Large intestine (tissue), 3 donors: ENCODE measurements at regions not wholly inside any gene's neighbourhood (a gene's known extent, or its start where the extent isn't known, plus 50 kb on each side); places are given as distances from the start of the nearest gene placed in this dataset.
"Not testable (repeated sequence)": the region's sequence is repeated elsewhere in the genome, so short reads cannot be mapped to it uniquely, and the experiment has no call there.

Experiments used
- DNase-seq, 2 donors: peaks; one replicate each; pipeline versions ENCODE4 v3.0.0 to v3.0.0-alpha.2; 2013
- H3K27ac ChIP-seq: one replicate; pipeline ENCODE4 v1.5.1; 2013; ENCODE audit warnings: low read length
- H3K27me3 ChIP-seq: 2 replicates; pipeline ENCODE4 v1.6.1; 2013; ENCODE audit warnings: low read length; ENCODE audit not compliant: control insufficient read depth, insufficient read depth
- H3K36me3 ChIP-seq: 2 replicates; pipeline ENCODE4 v1.6.1; 2013; ENCODE audit warnings: low read length; ENCODE audit not compliant: control insufficient read depth, insufficient read depth
- H3K4me1 ChIP-seq: one replicate; pipeline ENCODE4 v1.6.1; 2013; ENCODE audit warnings: low read length; ENCODE audit not compliant: control insufficient read depth, insufficient read depth
- H3K4me3 ChIP-seq: one replicate; pipeline ENCODE4 v1.5.1; 2013; ENCODE audit warnings: low read length
- H3K9me3 ChIP-seq: one replicate; pipeline ENCODE4 v1.6.1; 2013; ENCODE audit warnings: mild to moderate bottlenecking, low read depth, low read length, moderate library complexity; ENCODE audit not compliant: control insufficient read depth
- WGBS: methylation state at CpG from one replicate; pipeline ENCODE4 v1.1.5; 2013; ENCODE audit warnings: low lambda C conversion rate; ENCODE audit not compliant: insufficient coverage; 5-methylcytosine and 5-hydroxymethylcytosine counted together

GRCh38 chr1:209198961-209199750 is 384.4 kb upstream of the CAMK1G start:
- Histone ChIP-seq H3K4me1 (no peaks in the 10 kb centered on the region), H3K4me3 (no peak overlapping the region), H3K27ac (no peak overlapping the region), H3K36me3 (no peaks in the 10 kb centered on the region), H3K9me3 (peaks cover 19% of the 10 kb centered on the region), H3K27me3 (no peaks in the 10 kb centered on the region)
- WGBS: 50% methylated on average over 2 of the region's 12 CpGs
- DNase-seq: peak in 1 of 2 donors; percentile 30

DNA sequence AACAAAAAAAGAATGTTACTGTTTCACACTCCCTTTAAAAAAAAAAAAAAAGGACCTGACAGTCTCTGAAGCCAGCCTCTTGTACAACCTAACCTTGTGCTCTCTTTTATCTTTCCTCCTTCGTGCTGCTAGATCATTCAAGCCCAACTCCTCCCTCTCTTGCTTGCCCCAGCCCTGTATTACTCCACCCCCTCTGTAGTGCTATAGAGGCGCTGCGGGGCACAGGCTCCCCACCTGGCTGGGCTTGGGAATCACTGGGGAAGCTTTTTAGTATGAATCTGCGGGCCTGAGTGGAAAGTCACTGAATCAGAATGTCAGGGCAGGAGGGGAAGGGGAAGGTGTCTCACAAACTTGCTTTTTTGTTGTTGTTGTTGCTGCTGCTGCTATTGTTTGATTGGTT is 383.7 kb upstream of the CAMK1G start:
- Histone ChIP-seq H3K4me3 (no peak overlapping the region), H3K9me3 (peaks cover 12% of the 10 kb centered on the region), H3K27ac (no peak overlapping the region), H3K27me3 (no peaks in the 10 kb centered on the region), H3K36me3 (no peaks in the 10 kb centered on the region), H3K4me1 (no peaks in the 10 kb centered on the region)
- DNase-seq: peak in 1 of 2 donors; percentile 16
- no CpG with 5 or more reads among the region's 4 CpGs for WGBS

DNA sequence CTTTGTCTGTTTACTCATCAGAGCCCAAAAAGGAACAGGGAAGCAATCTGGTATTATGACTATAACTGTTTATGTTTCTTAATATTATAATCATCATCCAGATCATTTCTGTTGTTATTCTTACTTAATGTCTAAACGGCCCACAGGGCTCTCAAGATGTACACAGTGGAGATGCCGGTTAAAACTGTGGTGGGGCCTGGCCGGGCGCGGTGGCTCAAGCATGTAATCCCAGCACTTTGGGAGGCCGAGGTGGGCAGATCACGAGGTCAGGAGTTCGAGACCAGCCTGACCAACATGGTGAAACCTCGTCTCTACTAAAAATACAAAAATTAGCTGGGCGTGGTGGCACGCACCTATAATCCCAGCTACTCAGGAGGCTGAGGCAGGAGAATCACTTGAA is 381.2 kb upstream of the CAMK1G start:
- H3K27ac ChIP-seq, H3K36me3 ChIP-seq, H3K27me3 ChIP-seq, DNase-seq, H3K9me3 ChIP-seq, H3K4me3 ChIP-seq, H3K4me1 ChIP-seq: not testable (repeated sequence)
- WGBS: 60% methylated on average over 1 of the region's 11 CpGs

GRCh38 chr1:209202830-209203532 is 380.5 kb upstream of the CAMK1G start:
- Histone ChIP-seq H3K4me1 (peaks cover 1% of the 10 kb centered on the region), H3K36me3 (no peaks in the 10 kb centered on the region), H3K27ac (no peak overlapping the region), H3K27me3 (peaks cover 12% of the 10 kb centered on the region), H3K4me3 (no peak overlapping the region), H3K9me3 (no peaks in the 10 kb centered on the region)
- WGBS: no CpG with 5 or more reads among the region's 4 CpGs
- peak; percentile 28 to 46 for DNase-seq

DNA sequence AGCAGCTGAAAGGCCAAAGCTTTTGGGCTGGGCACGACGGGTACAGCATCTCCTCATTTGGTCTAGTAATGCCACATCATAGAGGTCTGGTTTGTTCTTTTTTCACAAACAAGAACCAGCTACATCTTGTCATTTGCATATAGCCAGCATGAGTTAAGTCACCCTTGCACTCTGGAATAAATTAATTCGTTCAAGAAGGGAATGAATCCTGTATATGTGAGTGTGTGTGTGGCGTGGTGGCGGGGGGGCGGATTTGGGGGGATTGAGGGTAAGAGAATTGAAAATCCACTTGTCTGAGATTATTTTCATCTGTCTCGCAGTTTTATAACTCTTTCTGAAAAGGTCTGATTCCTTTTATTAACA is 380.0 kb upstream of the CAMK1G start:
- Histone ChIP-seq H3K27me3 (peaks cover 17% of the 10 kb centered on the region), H3K36me3 (no peaks in the 10 kb centered on the region), H3K27ac (no peak overlapping the region), H3K4me1 (peaks cover 4% of the 10 kb centered on the region), H3K9me3 (no peaks in the 10 kb centered on the region), H3K4me3 (no peak overlapping the region)
- WGBS: no CpG with 5 or more reads among the region's 7 CpGs
- no peak for DNase-seq

DNA sequence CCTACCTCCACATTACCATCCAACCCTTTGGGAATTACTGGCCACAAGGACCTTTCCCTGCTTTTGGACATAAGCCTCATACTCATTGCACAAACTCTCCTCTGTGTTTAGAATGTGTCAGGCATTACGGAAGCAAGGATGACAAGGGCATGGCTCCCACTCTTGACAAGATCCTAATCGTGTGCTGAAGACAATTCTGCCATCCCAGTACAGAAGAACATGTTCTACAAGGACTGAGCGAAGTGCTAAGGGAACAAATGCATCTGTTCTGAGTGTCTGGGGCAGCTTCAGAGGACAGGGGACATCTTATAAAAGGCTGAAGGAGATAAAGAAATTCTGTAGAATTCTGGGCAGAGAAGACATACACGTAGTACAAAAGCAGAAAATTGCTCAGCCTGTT is 378.5 kb upstream of the CAMK1G start:
- H3K9me3 ChIP-seq: no peaks in the 10 kb centered on the region
- H3K27ac ChIP-seq: no peak overlapping the region
- H3K4me3 ChIP-seq: no peak overlapping the region
- 69% methylated on average over 3 of the region's 4 CpGs for WGBS
- no peak for DNase-seq
- H3K27me3 ChIP-seq: peaks cover 30% of the 10 kb centered on the region
- H3K4me1 ChIP-seq: peaks cover 4% of the 10 kb centered on the region
- H3K36me3 ChIP-seq: no peaks in the 10 kb centered on the region

GRCh38 chr1:209207126-209207700 is 376.3 kb upstream of the CAMK1G start:
- H3K27me3 ChIP-seq: peaks cover 48% of the 10 kb centered on the region
- DNase-seq: no peak

GRCh38 chr1:209207701-209208286 is 375.7 kb upstream of the CAMK1G start:
- Histone ChIP-seq H3K27ac (no peak overlapping the region), H3K27me3 (peaks cover 51% of the 10 kb centered on the region), H3K36me3 (no peaks in the 10 kb centered on the region), H3K4me3 (peak overlapping the region; percentile 4), H3K9me3 (no peaks in the 10 kb centered on the region), H3K4me1 (peaks cover 4% of the 10 kb centered on the region)
- WGBS: no CpG with 5 or more reads among the region's 31 CpGs
- peak; percentile 56 to 57 for DNase-seq

More at GRCh38 chr1:209207126-209207700, 376.3 kb upstream of the CAMK1G start:
- no peak overlapping the region for H3K27ac ChIP-seq
- no CpG with 5 or more reads among the region's 11 CpGs for WGBS
- H3K4me3 ChIP-seq: peak overlapping the region; percentile 4
- no peaks in the 10 kb centered on the region for H3K9me3 ChIP-seq
- H3K4me1 ChIP-seq: peaks cover 4% of the 10 kb centered on the region
- H3K36me3 ChIP-seq: no peaks in the 10 kb centered on the region

- no CpG with 5 or more reads among the region's 1 CpG for WGBS
- DNase-seq: no peak
- H3K4me3 ChIP-seq: no peak overlapping the region
- no peaks in the 10 kb centered on the region for H3K9me3 ChIP-seq
- no peak overlapping the region for H3K27ac ChIP-seq
- peaks cover 51% of the 10 kb centered on the region for H3K27me3 ChIP-seq
- peaks cover 4% of the 10 kb centered on the region for H3K4me1 ChIP-seq
- no peaks in the 10 kb centered on the region for H3K36me3 ChIP-seq
Observed at GRCh38 chr1:209208648-209209047, 374.9 kb upstream of the CAMK1G start.

DNA sequence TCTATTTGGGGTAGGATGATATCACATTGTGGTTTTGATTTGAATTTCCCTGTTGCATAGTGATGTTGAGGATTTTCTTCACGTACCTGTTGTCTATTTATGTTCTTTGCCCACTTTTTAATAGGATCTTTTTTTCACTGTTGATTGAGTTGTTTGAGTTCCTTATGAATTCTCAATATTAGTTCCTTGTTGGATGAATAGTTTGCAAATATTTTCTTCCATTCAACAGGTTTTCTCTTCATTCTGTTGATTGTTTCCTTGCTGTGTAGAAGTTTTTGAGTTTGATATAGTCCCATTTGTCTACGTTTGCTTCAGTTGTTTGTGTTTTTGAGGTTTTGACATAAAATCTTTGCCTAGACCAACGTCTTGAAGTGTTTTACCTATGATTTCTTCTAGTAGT is 369.5 kb upstream of the CAMK1G start:
- H3K27me3 ChIP-seq: peaks cover 31% of the 10 kb centered on the region
- WGBS: 73% methylated on average over 2 of the region's 3 CpGs
- H3K36me3 ChIP-seq: no peaks in the 10 kb centered on the region
- no peak overlapping the region for H3K27ac ChIP-seq
- peaks cover 4% of the 10 kb centered on the region for H3K9me3 ChIP-seq
- no peak for DNase-seq
- no peak overlapping the region for H3K4me3 ChIP-seq
- no peaks in the 10 kb centered on the region for H3K4me1 ChIP-seq
